H9 (cell line): ENCODE measurements at regions not wholly inside any gene's neighbourhood (a gene's known extent, or its start where the extent isn't known, plus 50 kb on each side); places are given as distances from the start of the nearest gene placed in this dataset.

Experiments
- DNase-seq: peaks from one replicate; pipeline ENCODE4 v3.0.0-alpha.2; 2017
- H2AFZ ChIP-seq: one replicate; pipeline ENCODE4 v1.6.1; 2013; ENCODE audit warnings: mild to moderate bottlenecking, low read length, control low read depth, moderate library complexity
- H2AK5ac ChIP-seq: 2 replicates; pipeline ENCODE4 v1.6.1; 2013; ENCODE audit warnings: low read length, control low read depth, mixed read lengths; ENCODE audit not compliant: insufficient read length
- H2BK120ac ChIP-seq: one replicate; pipeline ENCODE4 v1.6.1; 2013; ENCODE audit warnings: low read depth, mild to moderate bottlenecking, low read length, control low read depth, inconsistent platforms; ENCODE audit not compliant: poor library complexity, severe bottlenecking
- H2BK12ac ChIP-seq: 2 replicates; pipeline ENCODE4 v1.6.1; 2013; ENCODE audit warnings: low read length, control low read depth, mixed read lengths, low read depth; ENCODE audit not compliant: insufficient read length
- H2BK15ac ChIP-seq: 2 replicates; pipeline ENCODE4 v1.6.1; 2013; ENCODE audit warnings: low read depth, low read length, control low read depth
- H2BK20ac ChIP-seq: one replicate; pipeline ENCODE4 v1.6.1; 2013; ENCODE audit warnings: low read depth, mild to moderate bottlenecking, low read length, control low read depth, inconsistent platforms; ENCODE audit not compliant: poor library complexity, severe bottlenecking
- H2BK5ac ChIP-seq: 2 replicates; pipeline ENCODE4 v1.6.1; 2013; ENCODE audit warnings: low read length, control low read depth, mixed read lengths; ENCODE audit not compliant: insufficient read length
- H3K14ac ChIP-seq: 2 replicates; pipeline ENCODE4 v1.6.1; 2013; ENCODE audit warnings: low read length, control low read depth; ENCODE audit not compliant: insufficient read depth
- H3K18ac ChIP-seq: 2 replicates; pipeline ENCODE4 v1.6.1; 2013; ENCODE audit warnings: low read depth, mild to moderate bottlenecking, mixed read lengths, low read length, control low read depth; ENCODE audit not compliant: insufficient read length
- H3K23ac ChIP-seq: 2 replicates; pipeline ENCODE4 v1.6.1; 2013; ENCODE audit warnings: low read length, control low read depth, mixed read lengths, low read depth; ENCODE audit not compliant: insufficient read length
- H3K23me2 ChIP-seq: 2 replicates; pipeline ENCODE4 v1.6.1; 2013; ENCODE audit warnings: low read depth, mild to moderate bottlenecking, mixed read lengths, low read length, control low read depth; ENCODE audit not compliant: insufficient read length, poor library complexity, severe bottlenecking
- H3K27ac ChIP-seq: 2 replicates; pipeline ENCODE4 v1.5.1; 2013; ENCODE audit warnings: low read length, control low read depth, mixed read lengths, low read depth; ENCODE audit not compliant: insufficient read length
- H3K27me3 ChIP-seq: 2 replicates; pipeline ENCODE4 v1.6.1; 2013; ENCODE audit warnings: low read length, control low read depth, inconsistent platforms; ENCODE audit not compliant: insufficient read depth
- H3K4ac ChIP-seq: 2 replicates; pipeline ENCODE4 v1.6.1; 2013; ENCODE audit warnings: low read depth, mild to moderate bottlenecking, control low read depth, inconsistent platforms, low read length, moderate library complexity
- H3K4me1 ChIP-seq: 2 replicates; pipeline ENCODE4 v1.6.1; 2013; ENCODE audit warnings: low read length, control low read depth, inconsistent platforms; ENCODE audit not compliant: insufficient read depth
- H3K4me2 ChIP-seq: 2 replicates; pipeline ENCODE4 v1.6.1; 2013; ENCODE audit warnings: low read length, control low read depth, mixed read lengths; ENCODE audit not compliant: insufficient read length, insufficient read depth
- H3K56ac ChIP-seq: 2 replicates; pipeline ENCODE4 v1.6.1; 2013; ENCODE audit warnings: low read depth, mild to moderate bottlenecking, mixed read lengths, low read length, control low read depth; ENCODE audit not compliant: insufficient read length
- H3K79me1 ChIP-seq: 2 replicates; pipeline ENCODE4 v1.6.1; 2013; ENCODE audit warnings: low read depth, mild to moderate bottlenecking, moderate library complexity, low read length, control low read depth, inconsistent platforms; ENCODE audit not compliant: insufficient read depth, poor library complexity, severe bottlenecking
- H3K79me2 ChIP-seq: 2 replicates; pipeline ENCODE4 v1.6.1; 2013; ENCODE audit warnings: low read length, control low read depth, inconsistent platforms; ENCODE audit not compliant: insufficient read depth
- H3K9ac ChIP-seq: 2 replicates; pipeline ENCODE4 v1.6.1; 2013; ENCODE audit warnings: low read length, control low read depth, mixed read lengths; ENCODE audit not compliant: insufficient read length; ENCODE audit errors: extremely low read depth
- H3K9me3 ChIP-seq: one replicate; pipeline ENCODE4 v1.6.1; 2013; ENCODE audit warnings: low read depth, low read length, inconsistent platforms; ENCODE audit not compliant: control insufficient read depth
- H3T11ph ChIP-seq: one replicate; pipeline ENCODE4 v1.6.1; 2013; ENCODE audit warnings: mild to moderate bottlenecking, low read length, control low read depth, inconsistent platforms
- H4K20me1 ChIP-seq: one replicate; pipeline ENCODE4 v1.6.1; 2013; ENCODE audit not compliant: control insufficient read depth, insufficient read length, insufficient read depth
- H4K5ac ChIP-seq: 2 replicates; pipeline ENCODE4 v1.6.1; 2013; ENCODE audit warnings: low read depth, mild to moderate bottlenecking, mixed read lengths, low read length, control low read depth; ENCODE audit not compliant: insufficient read length
- H4K8ac ChIP-seq: replicated peaks from 2 replicates; pipeline ENCODE4 v1.6.1; 2013; ENCODE audit warnings: low read length, control low read depth, mixed read lengths, low read depth; ENCODE audit not compliant: insufficient read length
- H4K91ac ChIP-seq: 2 replicates; pipeline ENCODE4 v1.6.1; 2013; ENCODE audit warnings: low read depth, mild to moderate bottlenecking, moderate library complexity, mixed read lengths, low read length, control low read depth; ENCODE audit not compliant: insufficient read length
- H3K27ac Mint-ChIP-seq, 3 experiments: 2 replicates in 2 of 3; 3 replicates in 1 of 3; pipeline ENCODE4 v1.8.0; 2020 to 2021; ENCODE audit warnings: mixed read lengths in 3 of 3, mild to moderate bottlenecking in 1 of 3, moderate library complexity in 1 of 3
- H3K27me3 Mint-ChIP-seq: 2 replicates; pipeline ENCODE4 v1.8.0; 2021; ENCODE audit warnings: low read depth, mild to moderate bottlenecking, moderate library complexity, mixed read lengths
- H3K36me3 Mint-ChIP-seq, 3 experiments: 2 replicates in 2 of 3; 3 replicates in 1 of 3; pipeline ENCODE4 v1.8.0; 2020 to 2021; ENCODE audit warnings: low read depth in 3 of 3, mixed read lengths in 3 of 3; ENCODE audit not compliant: insufficient read depth in 1 of 3
- H3K4me1 Mint-ChIP-seq, 2 experiments: 2 replicates each; pipeline ENCODE4 v1.8.0; 2020; ENCODE audit warnings: mixed read lengths in 2 of 2
- H3K4me3 Mint-ChIP-seq, 2 experiments: 2 replicates in 1 of 2; 3 replicates in 1 of 2; pipeline ENCODE4 v1.8.0; 2020 to 2021; ENCODE audit warnings: mild to moderate bottlenecking in 2 of 2, mixed read lengths in 2 of 2, moderate library complexity in 1 of 2
- H3K9me3 Mint-ChIP-seq, 2 experiments: 2 replicates in 1 of 2; 3 replicates in 1 of 2; pipeline ENCODE4 v1.8.0; 2020; ENCODE audit warnings: mild to moderate bottlenecking in 2 of 2, mixed read lengths in 2 of 2, moderate library complexity in 1 of 2
- CTCF ChIP-seq: fragments of 200-600 bp; sonication (generic); conservative IDR thresholded peaks from 3 replicates; pipeline ENCODE4 v1.8.0; 2021; ENCODE audit warnings: antibody characterized with exemption, mild to moderate bottlenecking
- WGBS: extraction: QIAGEN DNeasy Blood & Tissue Kit; methylation state at CpG from one replicate; pipeline ENCODE4 v1.1.7; 2013; ENCODE audit warnings: missing lambda C conversion rate, low lambda C conversion rate, mixed read lengths; ENCODE audit not compliant: insufficient read length; ENCODE audit errors: extremely low coverage; 5-methylcytosine and 5-hydroxymethylcytosine counted together

- no peak overlapping the region for H3K4me3 Mint-ChIP-seq
- no CpG with 5 or more reads among the region's 5 CpGs for WGBS
- Histone ChIP-seq H3K4ac (no peak overlapping the region), H2BK5ac (no peak overlapping the region), H2BK120ac (no peak overlapping the region), H3K9me3 (no peaks in the 10 kb centered on the region), H4K91ac (no peak overlapping the region), H2AK5ac (no peak overlapping the region), H2AFZ (no peak overlapping the region), H3T11ph (no peak overlapping the region), H3K27me3 (no peaks in the 10 kb centered on the region), H2BK15ac (no peak overlapping the region), H3K4me2 (no peak overlapping the region), H3K79me1 (no peaks in the 10 kb centered on the region), H3K18ac (no peak overlapping the region), H2BK12ac (no peak overlapping the region), H4K20me1 (no peaks in the 10 kb centered on the region), H4K5ac (no peak overlapping the region), H3K9ac (no peak overlapping the region), H4K8ac (no peak overlapping the region), H3K14ac (no peak overlapping the region), H3K23me2 (no peaks in the 10 kb centered on the region), H3K23ac (no peak overlapping the region), H3K4me1 (0 out of 2 replicates have a peak, but pooled peaks cover 2% of the 10 kb centered on the region), H3K56ac (no peak overlapping the region), H3K27ac (no peak overlapping the region), H2BK20ac (no peak overlapping the region), H3K79me2 (no peaks in the 10 kb centered on the region)
- no peaks in the 10 kb centered on the region; a peak in 1 of 5 replicates for H3K9me3 Mint-ChIP-seq
- H3K27me3 Mint-ChIP-seq: no peaks in the 10 kb centered on the region; the same call in 1 of the 2 replicates
- peaks cover 13 to 16% of the 10 kb centered on the region in 2 experiments for H3K4me1 Mint-ChIP-seq
- H3K27ac Mint-ChIP-seq: 0 out of 7 replicates have a peak overlapping the region, but pooled peaks of 2 of the 3 experiments have one; percentile 2 to 24
- TF ChIP-seq CTCF: no peak
- H3K36me3 Mint-ChIP-seq: no peaks in the 10 kb centered on the region
- no peak for DNase-seq
These were observed 579.5 kb downstream of the PYDC2 start for GRCh38 chr3:192040282-192041043.
